NB4 (cell line): ENCODE measurements at regions not wholly inside any gene's neighbourhood (a gene's known extent, or its start where the extent isn't known, plus 50 kb on each side); places are given as distances from the start of the nearest gene placed in this dataset.

Source experiments
- POLR2A ChIP-seq: IDR thresholded peaks from 2 replicates; pipeline ENCODE4 v1.6.1; 2011; ENCODE audit warnings: mild to moderate bottlenecking; ENCODE audit not compliant: insufficient read length; ENCODE audit errors: extremely low read depth
- TF ChIP-seq, protein P1 (sequence below): IDR thresholded peaks from one replicate; pipeline ENCODE4 v1.5.1; 2012; ENCODE audit warnings: low read depth, low read length

- TF ChIP-seq, protein P1, sequence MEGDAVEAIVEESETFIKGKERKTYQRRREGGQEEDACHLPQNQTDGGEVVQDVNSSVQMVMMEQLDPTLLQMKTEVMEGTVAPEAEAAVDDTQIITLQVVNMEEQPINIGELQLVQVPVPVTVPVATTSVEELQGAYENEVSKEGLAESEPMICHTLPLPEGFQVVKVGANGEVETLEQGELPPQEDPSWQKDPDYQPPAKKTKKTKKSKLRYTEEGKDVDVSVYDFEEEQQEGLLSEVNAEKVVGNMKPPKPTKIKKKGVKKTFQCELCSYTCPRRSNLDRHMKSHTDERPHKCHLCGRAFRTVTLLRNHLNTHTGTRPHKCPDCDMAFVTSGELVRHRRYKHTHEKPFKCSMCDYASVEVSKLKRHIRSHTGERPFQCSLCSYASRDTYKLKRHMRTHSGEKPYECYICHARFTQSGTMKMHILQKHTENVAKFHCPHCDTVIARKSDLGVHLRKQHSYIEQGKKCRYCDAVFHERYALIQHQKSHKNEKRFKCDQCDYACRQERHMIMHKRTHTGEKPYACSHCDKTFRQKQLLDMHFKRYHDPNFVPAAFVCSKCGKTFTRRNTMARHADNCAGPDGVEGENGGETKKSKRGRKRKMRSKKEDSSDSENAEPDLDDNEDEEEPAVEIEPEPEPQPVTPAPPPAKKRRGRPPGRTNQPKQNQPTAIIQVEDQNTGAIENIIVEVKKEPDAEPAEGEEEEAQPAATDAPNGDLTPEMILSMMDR: no peak
- no peak for TF ChIP-seq POLR2A
Measured at GRCh38 chr13:63274772-63275171, 1859.1 kb upstream of the PCDH20 start.
